ENCODE measurements at regions not wholly inside any gene's neighbourhood (a gene's known extent, or its start where the extent isn't known, plus 50 kb on each side); places are given as distances from the start of the nearest gene placed in this dataset.

DNA sequence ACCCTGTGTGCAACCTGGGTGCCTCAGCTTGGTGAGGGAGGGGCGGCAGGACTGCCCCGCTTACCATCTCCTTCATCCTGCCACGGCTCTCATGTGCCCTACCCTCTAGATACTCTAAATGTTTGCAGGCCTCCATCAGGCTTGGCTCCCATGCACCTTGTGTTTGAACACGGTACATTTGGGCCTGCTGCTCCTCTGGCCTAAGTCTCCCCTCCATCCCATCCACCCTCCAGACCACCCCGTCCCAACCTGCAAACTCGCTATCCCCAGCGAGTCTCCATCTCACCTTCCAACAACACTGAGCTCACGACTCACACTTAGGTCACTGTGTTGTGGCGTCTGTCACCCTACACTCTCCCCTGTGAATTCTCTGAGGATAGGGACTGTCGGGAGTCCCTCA, 274.2 kb downstream of the TEX29 start:
- no peaks in the 10 kb centered on the region for H3K4me1 ChIP-seq
- peaks cover 0 to 2% (median 0%) of the 10 kb centered on the region in 3 donors for H3K27me3 ChIP-seq
- no peak overlapping the region for H3K4me3 ChIP-seq
- no peak overlapping the region for H3K27ac ChIP-seq
- intact Hi-C loops (cut with DNase I; ENCODE audit: low total_unique reads) = no loop called here
- no peak for DNase-seq
- no peaks in the 10 kb centered on the region for H3K9me3 ChIP-seq
- H3K36me3 ChIP-seq = no peaks in the 10 kb centered on the region
- TF ChIP-seq CTCF (IDR thresholded peaks at IDR 0.05) (no peak), POLR2A (IDR thresholded peaks at IDR 0.05) (no peak), EP300 (IDR thresholded peaks at IDR 0.05) (no peak), POLR2AphosphoS5 (IDR thresholded peaks at IDR 0.05) (no peak)
- WGBS, 5 donors = 89 to 95% (median 93%) methylated on average over 10 of the region's 10 CpGs

DNA sequence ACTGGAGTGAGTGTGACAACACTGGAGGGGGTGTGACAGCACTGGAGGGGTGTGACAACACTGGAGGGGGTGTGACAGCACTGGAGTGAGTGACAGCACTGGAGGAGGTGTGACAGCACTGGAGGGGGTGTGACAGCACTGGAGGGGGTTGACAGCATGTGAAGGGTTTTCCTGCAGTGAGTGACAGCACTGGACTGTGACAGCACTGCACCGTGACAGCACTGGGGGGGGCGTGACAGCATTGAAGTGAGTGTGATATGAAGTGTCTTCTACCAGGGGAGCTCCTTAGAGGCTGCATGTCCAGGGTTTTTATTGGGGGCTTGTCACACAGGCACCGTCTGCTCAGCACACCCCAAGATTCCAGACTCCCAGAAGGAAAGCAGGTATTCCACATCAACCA, 274.8 kb downstream of the TEX29 start:
- H3K27ac ChIP-seq = no peak overlapping the region
- WGBS, 5 donors = 75 to 94% (median 78%) methylated on average over 3 of the region's 3 CpGs
- peaks cover 0 to 8% (median 0%) of the 10 kb centered on the region in 3 donors for H3K27me3 ChIP-seq
- intact Hi-C loops (cut with DNase I; ENCODE audit: low total_unique reads) = no loop called here
- H3K9me3 ChIP-seq = no peaks in the 10 kb centered on the region
- H3K36me3 ChIP-seq = no peaks in the 10 kb centered on the region
- TF ChIP-seq POLR2AphosphoS5 (IDR thresholded peaks at IDR 0.05) (no peak), CTCF (IDR thresholded peaks at IDR 0.05) (no peak), EP300 (IDR thresholded peaks at IDR 0.05) (no peak), POLR2A (IDR thresholded peaks at IDR 0.05) (no peak)
- no peak overlapping the region for H3K4me3 ChIP-seq
- no peaks in the 10 kb centered on the region for H3K4me1 ChIP-seq
- no peak for DNase-seq

- Histone ChIP-seq H3K27me3 (peaks cover 0 to 8% (median 0%) of the 10 kb centered on the region in 3 donors), H3K9me3 (no peaks in the 10 kb centered on the region), H3K36me3 (no peaks in the 10 kb centered on the region), H3K4me1 (no peaks in the 10 kb centered on the region), H3K27ac (no peak overlapping the region), H3K4me3 (no peak overlapping the region)
- 82 to 93% (median 88%) methylated on average over 9 to 11 of the region's 11 CpGs for WGBS, 5 donors
- DNase-seq = no peak
- intact Hi-C loops (cut with DNase I; ENCODE audit: low total_unique reads) = no loop called here
- no peak for TF ChIP-seq EP300 (IDR thresholded peaks at IDR 0.05)
- TF ChIP-seq POLR2AphosphoS5 (IDR thresholded peaks at IDR 0.05) = no peak
- TF ChIP-seq CTCF (IDR thresholded peaks at IDR 0.05) = no peak
- no peak for TF ChIP-seq POLR2A (IDR thresholded peaks at IDR 0.05)
These were observed 275.3 kb downstream of the TEX29 start for GRCh38 chr13:111595791-111596190.

DNA sequence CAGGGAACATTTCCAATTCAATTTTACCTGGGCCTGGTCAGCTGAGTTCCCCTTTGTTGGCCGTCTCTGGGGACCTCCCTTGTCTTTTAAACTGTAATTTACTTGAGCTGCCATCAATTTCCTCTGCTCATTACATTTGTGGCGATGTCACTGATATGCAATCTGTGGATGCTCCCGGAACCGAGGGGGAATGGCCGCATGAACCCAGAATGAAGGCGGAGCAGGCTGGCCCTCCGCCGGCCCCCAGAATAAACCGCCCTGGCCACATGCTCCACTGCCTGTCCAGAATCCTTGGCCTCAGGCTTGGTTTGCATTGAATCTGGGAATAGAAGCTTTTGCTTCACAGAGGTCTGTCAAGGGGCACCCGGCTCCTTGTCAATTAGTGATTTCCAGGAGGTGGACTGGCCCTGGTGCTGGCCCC, 276.8 kb downstream of the TEX29 start:
- no peaks in the 10 kb centered on the region for H3K4me1 ChIP-seq
- TF ChIP-seq EP300 (IDR thresholded peaks at IDR 0.05) (no peak), POLR2AphosphoS5 (IDR thresholded peaks at IDR 0.05) (no peak), CTCF (IDR thresholded peaks at IDR 0.05) (no peak), POLR2A (IDR thresholded peaks at IDR 0.05) (no peak)
- 79 to 88% (median 84%) methylated on average over 9 to 10 of the region's 10 CpGs for whole genome bisulfite sequencing, 5 donors
- no peak overlapping the region for H3K27ac ChIP-seq
- intact Hi-C loops (cut with DNase I; ENCODE audit: low total_unique reads) = no loop called here
- H3K9me3 ChIP-seq = no peaks in the 10 kb centered on the region
- no peak for DNase-seq
- H3K4me3 ChIP-seq = no peak overlapping the region
- peaks cover 0 to 8% (median 0%) of the 10 kb centered on the region in 3 donors for H3K27me3 ChIP-seq
- no peaks in the 10 kb centered on the region for H3K36me3 ChIP-seq

Measured in stomach (tissue), 8 donors.